Rectal smooth muscle tissue (tissue), 1 donor: ENCODE measurements at regions not wholly inside any gene's neighbourhood (a gene's known extent, or its start where the extent isn't known, plus 50 kb on each side); places are given as distances from the start of the nearest gene placed in this dataset.
"Not testable (repeated sequence)": the region's sequence is repeated elsewhere in the genome, so short reads cannot be mapped to it uniquely, and the experiment has no call there.

Experiments used
- H3K27ac ChIP-seq: one replicate; pipeline ENCODE4 v1.7.0; 2013; ENCODE audit warnings: low read depth, low read length, inconsistent platforms
- H3K27me3 ChIP-seq: one replicate; pipeline ENCODE4 v1.7.0; 2013; ENCODE audit warnings: low read length; ENCODE audit not compliant: control insufficient read depth, insufficient read depth
- H3K36me3 ChIP-seq: one replicate; pipeline ENCODE4 v1.7.0; 2013; ENCODE audit warnings: low read length; ENCODE audit not compliant: control insufficient read depth, insufficient read depth
- H3K4me1 ChIP-seq: one replicate; pipeline ENCODE4 v1.7.0; 2013; ENCODE audit warnings: low read length; ENCODE audit not compliant: control insufficient read depth, insufficient read depth
- H3K4me3 ChIP-seq: one replicate; pipeline ENCODE4 v1.7.0; 2013; ENCODE audit warnings: low read length
- H3K9ac ChIP-seq: one replicate; pipeline ENCODE4 v1.7.0; 2013; ENCODE audit warnings: low read length

DNA sequence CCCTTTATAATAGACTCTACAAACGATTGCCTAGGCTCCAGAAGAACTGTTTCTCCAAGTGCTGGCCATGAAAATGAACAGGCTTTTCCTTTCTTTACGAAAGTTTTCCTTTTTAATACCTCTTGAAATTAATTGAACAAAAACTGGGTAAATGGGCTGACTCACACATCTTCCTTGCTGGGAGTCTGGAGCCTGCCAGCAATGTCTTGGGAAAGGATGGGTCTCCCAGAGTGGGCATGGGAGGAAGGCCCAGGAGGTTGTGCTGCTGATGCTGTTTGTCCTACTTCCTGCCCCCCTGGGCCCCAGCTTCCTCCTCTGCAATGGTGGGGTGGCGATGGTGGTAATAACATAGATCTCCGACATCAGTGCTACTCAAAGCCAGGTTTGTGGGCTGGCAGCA lies 174.1 kb downstream of the RPS24 start:
- Histone ChIP-seq H3K4me1 (peaks cover 8% of the 10 kb centered on the region), H3K36me3 (no peaks in the 10 kb centered on the region), H3K27ac (peak overlapping the region; percentile 1), H3K9ac (no peak overlapping the region), H3K27me3 (no peaks in the 10 kb centered on the region), H3K4me3 (no peak overlapping the region)

DNA sequence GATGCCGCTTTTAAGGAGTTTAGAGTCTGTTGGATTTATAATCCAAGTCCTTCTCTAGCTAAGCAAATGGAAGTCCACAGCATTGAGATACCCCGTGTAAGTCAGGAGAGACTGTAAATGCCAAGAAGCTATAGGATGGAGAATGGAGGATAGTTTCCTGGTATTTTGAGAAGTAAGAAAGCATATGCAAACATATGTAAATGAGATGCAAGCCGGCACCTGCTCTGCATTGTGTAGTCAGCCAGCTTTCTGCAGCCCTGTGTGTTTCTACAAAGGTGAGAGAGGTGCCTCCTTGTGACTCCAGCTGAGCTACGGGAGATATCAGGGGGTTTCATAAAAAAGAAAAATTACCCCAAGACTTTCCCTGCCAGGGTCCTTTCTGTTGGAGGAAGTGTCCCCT lies 176.3 kb downstream of the RPS24 start:
- Histone ChIP-seq H3K27ac (no peak overlapping the region), H3K4me1 (peaks cover 12% of the 10 kb centered on the region), H3K27me3 (no peaks in the 10 kb centered on the region), H3K4me3 (no peak overlapping the region), H3K9ac (no peak overlapping the region), H3K36me3 (no peaks in the 10 kb centered on the region)

DNA sequence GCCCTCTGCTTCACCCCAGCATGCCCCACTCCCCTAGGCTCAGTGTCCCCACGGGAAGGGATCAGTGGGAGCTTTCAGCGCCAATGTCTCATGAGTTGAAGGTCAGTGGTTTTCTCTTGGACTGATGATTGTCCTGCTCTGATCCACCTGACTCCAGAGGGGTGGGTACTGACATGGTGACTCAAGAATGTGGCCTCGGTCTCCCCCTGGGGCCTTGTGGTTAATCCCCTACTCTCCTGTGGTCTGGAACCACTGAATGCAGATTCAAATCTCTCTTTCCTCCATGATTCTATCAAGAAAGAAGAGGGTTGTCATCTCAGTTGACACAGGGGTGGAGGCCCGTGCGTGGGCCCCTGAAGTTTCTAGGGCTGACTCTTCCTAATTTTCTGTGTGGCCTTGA lies 176.9 kb downstream of the RPS24 start:
- H3K27me3 ChIP-seq: no peaks in the 10 kb centered on the region
- H3K27ac ChIP-seq: no peak overlapping the region
- H3K36me3 ChIP-seq: no peaks in the 10 kb centered on the region
- peaks cover 17% of the 10 kb centered on the region for H3K4me1 ChIP-seq
- no peak overlapping the region for H3K9ac ChIP-seq
- H3K4me3 ChIP-seq: no peak overlapping the region

DNA sequence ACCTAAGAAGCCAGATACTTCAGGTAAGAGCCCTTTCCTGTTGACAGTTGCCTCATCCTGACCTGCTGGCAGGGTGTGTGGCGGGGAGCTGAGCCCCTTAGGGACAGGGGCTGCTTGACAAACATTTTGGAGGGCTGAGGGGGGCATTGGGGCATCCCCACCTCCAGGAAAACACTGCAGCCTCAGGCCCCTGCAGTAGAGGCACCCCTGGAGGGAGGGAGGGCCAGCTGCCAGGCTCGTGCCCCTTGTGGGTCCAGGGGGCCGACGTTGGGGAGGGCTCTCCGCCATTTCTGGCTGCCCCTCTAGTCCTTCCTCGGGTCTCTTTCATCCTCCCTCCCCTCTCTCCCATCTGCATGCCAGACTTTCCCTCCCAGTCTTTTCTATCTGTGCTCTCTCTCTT lies 177.3 kb downstream of the RPS24 start:
- Histone ChIP-seq H3K9ac (no peak overlapping the region), H3K27ac (no peak overlapping the region), H3K36me3 (no peaks in the 10 kb centered on the region), H3K4me1 (peaks cover 21% of the 10 kb centered on the region), H3K27me3 (no peaks in the 10 kb centered on the region), H3K4me3 (no peak overlapping the region)

DNA sequence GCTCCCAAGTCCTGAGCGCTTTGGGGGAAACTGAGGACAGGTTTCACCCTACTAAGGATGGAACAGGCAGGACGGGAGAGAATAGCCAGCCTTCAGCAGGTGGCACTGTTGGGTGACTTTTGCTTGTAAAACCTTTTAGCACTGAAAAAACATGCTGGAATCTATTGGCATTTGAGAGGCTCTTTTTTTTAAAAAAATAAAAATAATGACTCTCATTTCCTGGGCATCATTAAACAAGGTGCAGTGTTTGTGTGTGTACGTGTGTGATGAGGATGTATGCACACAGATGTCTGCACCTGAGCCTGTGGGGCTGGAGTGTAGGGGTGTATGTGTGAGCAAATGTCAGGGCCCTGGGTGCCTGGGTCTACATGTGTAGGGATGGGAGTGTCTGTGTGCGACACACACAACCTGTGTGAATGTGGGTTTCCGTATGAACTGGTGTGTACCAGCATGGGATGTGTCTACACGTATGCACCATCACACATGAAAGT lies 177.9 kb downstream of the RPS24 start:
- peaks cover 24% of the 10 kb centered on the region for H3K4me1 ChIP-seq
- peak overlapping the region; percentile 60 for H3K27ac ChIP-seq
- no peaks in the 10 kb centered on the region for H3K27me3 ChIP-seq
- no peak overlapping the region for H3K9ac ChIP-seq
- no peaks in the 10 kb centered on the region for H3K36me3 ChIP-seq
- H3K4me3 ChIP-seq: no peak overlapping the region

DNA sequence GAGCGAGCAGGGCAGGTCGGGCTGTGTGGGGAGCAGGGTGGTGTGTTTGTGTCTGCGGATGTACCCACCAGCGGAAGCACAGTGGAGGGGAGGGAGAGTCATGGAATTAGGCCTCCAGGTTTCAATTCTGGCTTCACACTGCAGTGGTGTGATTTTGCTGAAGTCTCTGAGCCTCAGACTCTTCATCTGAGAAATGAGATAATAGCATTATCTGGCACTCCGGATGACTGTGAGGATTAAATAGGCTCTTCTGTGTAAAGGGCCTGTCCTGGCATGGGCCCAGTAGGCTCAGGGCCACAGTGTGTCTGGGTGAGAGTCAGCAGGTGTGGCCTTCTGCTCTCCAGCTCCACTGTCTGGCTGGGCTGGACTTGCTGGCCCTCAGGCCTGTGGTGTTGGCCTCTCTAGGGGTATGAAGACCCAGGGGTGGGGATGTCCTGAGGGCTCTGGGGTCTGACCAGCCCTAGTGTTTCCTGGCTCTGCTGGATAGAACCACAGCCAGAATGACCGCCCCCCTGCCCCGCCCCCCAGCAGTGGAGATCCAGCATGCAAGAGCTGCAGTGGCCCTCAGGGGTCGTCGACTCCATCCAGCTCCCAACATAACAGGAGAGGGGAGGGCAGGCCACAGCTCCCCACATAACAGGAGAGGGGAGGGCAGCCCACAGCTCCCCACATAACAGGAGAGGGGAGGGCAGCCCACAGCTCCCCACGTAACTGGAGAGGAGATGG lies 178.6 kb downstream of the RPS24 start:
- Histone ChIP-seq H3K27ac (peak overlapping the region; percentile 60), H3K4me1 (peaks cover 24% of the 10 kb centered on the region), H3K36me3 (no peaks in the 10 kb centered on the region), H3K4me3 (no peak overlapping the region), H3K9ac (no peak overlapping the region), H3K27me3 (no peaks in the 10 kb centered on the region)

DNA sequence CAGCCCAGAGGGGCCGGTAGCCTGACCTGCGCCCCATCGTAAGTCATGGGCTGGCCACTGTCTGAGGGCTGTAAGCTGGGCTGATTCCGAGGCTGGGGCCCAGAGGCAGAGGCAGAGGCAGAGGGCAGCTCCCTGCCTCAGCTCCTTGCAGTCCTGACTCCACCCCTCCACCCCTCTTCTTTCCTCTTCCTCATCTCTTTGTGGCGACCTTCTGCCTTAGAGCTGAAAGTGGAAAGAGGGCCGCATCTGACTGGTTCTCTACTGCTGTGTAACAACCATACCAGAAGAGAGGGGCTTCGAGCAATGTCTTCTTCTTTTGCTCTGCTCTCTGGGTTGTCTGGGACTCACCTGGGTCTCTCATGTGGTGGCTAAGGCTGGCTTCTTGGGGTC lies 179.1 kb downstream of the RPS24 start:
- Histone ChIP-seq H3K9ac (no peak overlapping the region), H3K27me3 (no peaks in the 10 kb centered on the region), H3K4me1 (peaks cover 24% of the 10 kb centered on the region), H3K4me3 (no peak overlapping the region), H3K36me3 (no peaks in the 10 kb centered on the region), H3K27ac (peak overlapping the region; percentile 60)

DNA sequence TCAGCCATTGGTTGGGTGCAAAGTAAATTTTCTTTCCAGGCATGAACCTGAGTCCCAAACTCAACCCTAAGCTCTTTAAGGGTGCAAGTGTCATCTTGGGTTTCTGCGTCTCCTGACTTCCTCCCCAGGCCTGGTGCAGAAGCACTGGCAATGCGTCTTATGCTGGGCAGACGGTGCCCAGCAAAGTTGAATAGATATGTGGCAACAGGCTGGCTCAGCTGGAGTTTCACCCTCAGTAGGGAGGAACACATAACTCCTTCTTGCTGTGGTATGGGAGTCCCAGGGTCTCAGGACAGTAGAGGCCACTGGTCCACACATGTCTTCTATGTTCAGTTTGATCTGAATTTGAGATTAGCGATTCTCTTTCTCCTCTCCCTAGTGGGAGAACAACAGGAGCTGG lies 181.3 kb downstream of the RPS24 start:
- Histone ChIP-seq H3K36me3 (no peaks in the 10 kb centered on the region), H3K4me1 (peaks cover 24% of the 10 kb centered on the region), H3K27me3 (no peaks in the 10 kb centered on the region), H3K4me3 (no peak overlapping the region), H3K27ac (peak overlapping the region; percentile 71), H3K9ac (no peak overlapping the region)

DNA sequence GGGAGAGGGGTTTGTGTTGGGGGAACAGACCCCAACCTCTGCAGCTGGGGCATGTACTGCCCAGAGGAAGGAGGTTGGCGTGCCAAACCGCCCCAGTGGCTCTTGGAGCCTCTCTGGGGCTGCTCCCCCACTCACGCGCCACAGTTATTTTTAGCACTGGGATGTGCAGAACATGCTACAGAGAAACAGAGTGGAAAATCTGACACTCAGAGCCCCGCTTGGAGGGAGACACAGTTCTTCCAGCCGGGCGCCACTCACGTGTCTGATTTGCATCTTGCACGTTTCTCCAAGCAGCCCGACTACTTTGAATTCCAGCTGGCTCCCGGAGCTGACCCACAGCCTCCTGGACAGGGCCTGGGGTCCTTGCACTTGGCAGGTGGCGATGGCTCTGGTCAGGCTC lies 182.0 kb downstream of the RPS24 start:
- no peaks in the 10 kb centered on the region for H3K27me3 ChIP-seq
- H3K4me1 ChIP-seq: peaks cover 24% of the 10 kb centered on the region
- peak overlapping the region; percentile 17 for H3K4me3 ChIP-seq
- peak overlapping the region; percentile 71 for H3K27ac ChIP-seq
- no peaks in the 10 kb centered on the region for H3K36me3 ChIP-seq
- H3K9ac ChIP-seq: no peak overlapping the region

DNA sequence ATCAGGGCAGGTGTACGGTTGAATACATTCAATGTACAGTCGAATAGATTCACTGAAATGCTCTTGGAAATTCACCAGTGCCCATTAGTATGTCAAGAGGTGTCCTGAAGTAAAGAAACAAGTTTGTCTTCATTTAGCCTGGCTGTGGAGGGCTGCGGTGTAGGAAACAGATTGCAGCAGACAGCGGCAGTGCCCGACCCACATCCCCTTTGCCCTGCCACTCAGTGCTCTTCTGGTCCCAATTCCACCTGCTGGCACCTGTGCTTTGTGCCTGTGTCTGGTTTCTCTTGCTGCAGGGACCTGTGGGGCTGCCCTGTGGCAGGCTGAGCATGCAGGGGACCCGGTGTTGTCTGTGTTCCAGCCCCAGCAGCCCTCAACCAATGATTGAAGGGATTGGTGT lies 183.7 kb downstream of the RPS24 start:
- no peaks in the 10 kb centered on the region for H3K27me3 ChIP-seq
- no peak overlapping the region for H3K27ac ChIP-seq
- H3K4me1 ChIP-seq: peaks cover 17% of the 10 kb centered on the region
- H3K4me3 ChIP-seq: no peak overlapping the region
- no peaks in the 10 kb centered on the region for H3K36me3 ChIP-seq
- H3K9ac ChIP-seq: no peak overlapping the region

DNA sequence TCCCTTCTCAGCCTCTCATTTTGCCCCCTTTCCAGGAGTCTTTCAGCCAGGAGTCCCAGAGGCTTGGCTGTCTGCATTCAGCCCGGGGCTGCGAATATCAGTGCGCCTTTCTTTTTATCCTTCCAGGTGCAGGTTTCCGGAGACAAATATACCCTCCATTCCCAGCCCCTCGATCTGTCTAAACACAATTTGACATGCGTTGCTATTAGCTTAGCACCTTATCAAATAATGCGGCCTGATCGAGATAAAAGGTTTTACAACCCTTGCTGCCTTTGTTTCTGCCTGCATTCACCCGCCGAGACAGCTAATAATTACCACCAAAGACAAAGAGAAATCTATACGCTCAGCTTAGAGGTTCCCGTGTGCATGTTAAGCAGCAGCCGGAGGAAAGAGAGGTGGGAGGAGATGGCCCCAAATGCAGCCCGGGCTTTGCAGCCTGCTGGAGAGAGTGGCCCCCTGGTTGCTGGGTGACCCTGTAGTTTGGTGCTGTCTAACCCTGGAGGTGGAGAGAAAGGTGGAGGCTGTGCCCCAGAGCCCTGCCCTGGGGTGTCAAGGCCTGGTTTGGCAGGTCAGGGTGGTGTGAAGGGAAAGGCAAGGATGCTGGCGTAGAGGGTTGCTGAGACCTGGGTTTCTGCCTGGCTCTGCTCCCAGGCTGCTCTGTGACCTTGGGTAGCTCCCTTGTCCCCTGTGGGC lies 185.3 kb downstream of the RPS24 start:
- H3K27ac ChIP-seq: no peak overlapping the region
- no peaks in the 10 kb centered on the region for H3K36me3 ChIP-seq
- H3K4me3 ChIP-seq: no peak overlapping the region
- no peak overlapping the region for H3K9ac ChIP-seq
- H3K4me1 ChIP-seq: peaks cover 14% of the 10 kb centered on the region
- H3K27me3 ChIP-seq: no peaks in the 10 kb centered on the region

DNA sequence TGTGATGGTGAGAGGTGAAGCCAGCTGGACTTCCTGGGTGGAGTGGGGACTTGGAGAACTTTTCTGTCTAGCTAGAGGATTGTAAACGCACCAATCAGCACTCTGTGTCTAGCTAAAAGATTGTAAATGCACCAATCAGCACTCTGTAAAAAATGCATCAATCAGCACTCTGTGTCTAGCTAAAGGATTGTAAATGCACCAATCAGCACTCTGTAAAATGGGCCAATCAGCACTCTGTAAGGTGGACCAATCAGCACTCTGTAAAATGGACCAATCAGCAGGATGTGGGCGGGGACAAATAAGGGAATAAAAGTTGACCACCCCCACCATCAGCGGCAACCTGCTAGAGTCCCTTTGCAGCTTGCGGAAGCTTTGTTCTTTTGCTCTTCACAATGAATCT lies 185.9 kb downstream of the RPS24 start:
- H3K4me3 ChIP-seq, H3K36me3 ChIP-seq, H3K27ac ChIP-seq, H3K9ac ChIP-seq, H3K27me3 ChIP-seq: not testable (repeated sequence)
- peaks cover 14% of the 10 kb centered on the region for H3K4me1 ChIP-seq

DNA sequence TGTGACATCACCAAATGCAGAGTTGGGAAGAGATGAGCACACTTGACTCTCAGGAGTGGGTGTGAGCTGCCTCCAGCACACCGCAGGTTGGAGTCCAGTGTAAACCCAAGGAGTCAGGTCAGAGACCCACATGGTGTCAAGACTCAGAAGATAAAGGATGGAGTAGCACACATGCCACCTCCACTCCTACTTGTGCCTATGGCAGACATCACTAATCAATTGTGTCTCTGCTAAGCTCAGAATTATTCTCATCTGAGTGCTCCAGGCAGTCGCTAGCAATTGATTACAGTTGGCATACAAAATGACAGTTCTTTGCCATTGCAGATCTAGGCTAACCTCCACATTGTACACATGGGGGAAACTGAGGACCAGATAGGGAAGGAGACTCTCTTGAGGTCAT lies 187.1 kb downstream of the RPS24 start:
- H3K4me1 ChIP-seq: peaks cover 5% of the 10 kb centered on the region
- H3K9ac ChIP-seq: no peak overlapping the region
- H3K36me3 ChIP-seq: no peaks in the 10 kb centered on the region
- H3K27me3 ChIP-seq: no peaks in the 10 kb centered on the region
- no peak overlapping the region for H3K4me3 ChIP-seq
- no peak overlapping the region for H3K27ac ChIP-seq
